Activated naive CD8-positive, alpha-beta T cell treated with anti-CD3 and anti-CD28 coated beads for 36 hours (primary cell): ENCODE measurements at regions not wholly inside any gene's neighbourhood (a gene's known extent, or its start where the extent isn't known, plus 50 kb on each side); places are given as distances from the start of the nearest gene placed in this dataset.
"Not testable (repeated sequence)": the region's sequence is repeated elsewhere in the genome, so short reads cannot be mapped to it uniquely, and the experiment has no call there.

Experiments used
- DNase-seq: peaks from one replicate; pipeline ENCODE4 v3.0.0; 2021
- H3K27ac Mint-ChIP-seq: one replicate; pipeline ENCODE4 v1.8.0; 2022; ENCODE audit warnings: mild to moderate bottlenecking, moderate library complexity, mixed read lengths
- H3K27me3 Mint-ChIP-seq: one replicate; pipeline ENCODE4 v1.8.0; 2022; ENCODE audit warnings: mild to moderate bottlenecking, mixed read lengths
- H3K36me3 Mint-ChIP-seq: one replicate; pipeline ENCODE4 v1.8.0; 2021; ENCODE audit warnings: mild to moderate bottlenecking, mixed read lengths
- H3K4me1 Mint-ChIP-seq: one replicate; pipeline ENCODE4 v1.8.0; 2021; ENCODE audit warnings: mixed read lengths
- H3K4me3 Mint-ChIP-seq: one replicate; pipeline ENCODE4 v1.8.0; 2022; ENCODE audit warnings: mild to moderate bottlenecking, moderate library complexity, mixed read lengths
- H3K9me3 Mint-ChIP-seq: one replicate; pipeline ENCODE4 v1.8.0; 2022; ENCODE audit warnings: mixed read lengths

DNA sequence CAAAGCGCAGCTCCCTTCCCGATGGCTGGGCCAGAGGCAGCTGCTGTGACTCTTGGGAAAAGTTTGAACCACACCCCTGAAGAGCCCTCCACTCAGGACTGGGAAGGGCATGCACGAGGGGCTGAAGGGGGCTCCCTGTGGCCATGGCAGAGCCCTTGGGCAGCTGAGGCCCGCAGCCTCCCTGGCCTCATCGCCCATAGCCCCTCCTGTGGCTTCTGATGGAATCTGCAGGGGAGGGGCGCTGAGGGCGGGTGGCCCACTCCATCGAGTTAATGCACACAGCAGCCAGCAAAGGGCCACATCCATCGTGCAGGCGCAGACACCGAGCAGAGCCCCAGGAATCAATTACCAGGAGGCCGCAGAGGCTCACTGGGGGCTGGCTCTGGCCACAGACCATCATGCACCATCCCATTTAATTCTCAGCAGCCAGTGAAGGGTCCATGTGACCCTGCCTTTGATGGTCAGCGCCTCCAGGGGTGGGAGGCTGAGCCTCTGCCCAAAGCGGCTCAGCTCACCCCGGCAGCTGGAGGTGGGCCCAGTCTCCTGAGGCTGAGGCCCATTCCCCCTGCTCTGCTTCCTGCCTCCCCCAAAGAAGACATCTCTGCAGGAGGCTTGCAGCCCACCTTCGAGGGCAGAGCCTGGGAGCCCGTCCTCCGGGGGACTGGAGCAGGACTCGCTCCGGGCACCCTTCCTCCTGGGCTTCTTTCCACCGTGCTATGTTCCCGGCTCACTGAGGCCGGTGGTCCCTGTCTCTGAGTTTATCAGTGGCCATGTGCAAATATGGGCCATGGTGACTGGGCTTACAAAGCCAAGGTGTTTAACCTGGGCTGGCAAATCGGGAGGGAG is 1410.2 kb downstream of the BRD1 start:
- H3K4me1 Mint-ChIP-seq: no peaks in the 10 kb centered on the region
- H3K27ac Mint-ChIP-seq: no peak overlapping the region
- H3K36me3 Mint-ChIP-seq: no peaks in the 10 kb centered on the region
- H3K27me3 Mint-ChIP-seq: peaks cover 10% of the 10 kb centered on the region
- DNase-seq: no peak
- H3K4me3 Mint-ChIP-seq: no peak overlapping the region
- H3K9me3 Mint-ChIP-seq: no peaks in the 10 kb centered on the region

DNA sequence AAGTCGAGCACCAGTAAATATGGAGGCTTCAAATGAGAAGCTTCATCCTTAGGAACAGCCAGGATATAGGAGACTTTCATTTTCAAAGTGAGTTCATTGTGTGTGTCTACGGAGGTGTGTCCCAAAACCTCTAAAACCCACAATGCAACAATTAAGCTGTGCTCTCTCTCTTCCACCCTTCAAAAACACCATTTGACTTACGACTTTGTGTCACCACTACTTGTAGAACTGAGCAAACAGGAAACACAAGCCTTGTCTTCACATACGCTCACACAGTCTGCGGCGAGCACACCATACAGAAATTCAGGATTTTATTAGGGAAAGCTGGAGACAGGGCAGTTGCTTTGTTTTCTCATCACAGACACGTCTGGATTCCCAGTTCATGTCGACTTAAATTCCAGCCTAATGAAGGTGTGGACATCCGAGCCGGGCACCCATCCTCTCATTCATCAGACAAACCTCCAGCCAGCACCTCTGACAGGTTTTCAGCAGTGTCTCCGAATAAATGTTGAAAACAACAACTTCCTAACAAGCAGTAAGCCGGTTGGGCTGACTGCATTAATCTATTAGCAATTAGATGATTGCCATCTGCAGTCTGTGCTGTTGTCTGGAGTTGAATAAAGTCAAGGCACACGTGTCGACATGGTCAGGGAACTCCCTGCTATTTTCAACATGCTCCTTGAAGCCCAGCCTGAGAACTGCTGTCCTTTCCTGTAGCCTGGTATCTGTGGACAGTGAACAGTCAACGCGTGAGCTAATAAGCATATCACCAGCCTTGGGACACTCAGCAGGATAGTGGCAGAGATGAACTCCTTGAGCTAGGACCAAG is 1411.1 kb downstream of the BRD1 start:
- no peaks in the 10 kb centered on the region for H3K9me3 Mint-ChIP-seq
- H3K36me3 Mint-ChIP-seq: no peaks in the 10 kb centered on the region
- no peak overlapping the region for H3K4me3 Mint-ChIP-seq
- H3K27me3 Mint-ChIP-seq: peaks cover 10% of the 10 kb centered on the region
- no peak for DNase-seq
- H3K27ac Mint-ChIP-seq: no peak overlapping the region
- no peaks in the 10 kb centered on the region for H3K4me1 Mint-ChIP-seq

DNA sequence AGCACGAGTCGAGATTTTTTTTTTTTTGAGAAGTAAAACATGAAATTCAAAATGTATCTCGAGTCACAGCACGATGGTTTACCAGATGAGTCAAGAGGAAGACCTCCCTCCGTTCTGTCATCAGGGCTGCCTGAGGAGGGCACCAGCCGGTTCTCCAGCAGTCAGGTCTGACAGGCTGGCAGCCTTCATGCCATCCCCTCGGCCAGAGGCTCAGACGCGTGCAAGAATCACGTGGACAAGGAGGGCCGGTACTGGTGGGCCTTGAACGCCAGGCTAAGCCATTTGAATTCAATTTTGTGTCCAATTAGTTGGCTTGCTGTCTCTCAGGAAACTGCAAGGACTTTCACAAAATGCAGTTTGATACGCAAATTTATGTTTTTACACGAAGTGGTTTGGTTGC is 1412.2 kb downstream of the BRD1 start:
- H3K36me3 Mint-ChIP-seq: no peaks in the 10 kb centered on the region
- no peaks in the 10 kb centered on the region for H3K9me3 Mint-ChIP-seq
- H3K4me1 Mint-ChIP-seq: no peaks in the 10 kb centered on the region
- no peak overlapping the region for H3K27ac Mint-ChIP-seq
- no peak for DNase-seq
- no peak overlapping the region for H3K4me3 Mint-ChIP-seq
- peaks cover 10% of the 10 kb centered on the region for H3K27me3 Mint-ChIP-seq

DNA sequence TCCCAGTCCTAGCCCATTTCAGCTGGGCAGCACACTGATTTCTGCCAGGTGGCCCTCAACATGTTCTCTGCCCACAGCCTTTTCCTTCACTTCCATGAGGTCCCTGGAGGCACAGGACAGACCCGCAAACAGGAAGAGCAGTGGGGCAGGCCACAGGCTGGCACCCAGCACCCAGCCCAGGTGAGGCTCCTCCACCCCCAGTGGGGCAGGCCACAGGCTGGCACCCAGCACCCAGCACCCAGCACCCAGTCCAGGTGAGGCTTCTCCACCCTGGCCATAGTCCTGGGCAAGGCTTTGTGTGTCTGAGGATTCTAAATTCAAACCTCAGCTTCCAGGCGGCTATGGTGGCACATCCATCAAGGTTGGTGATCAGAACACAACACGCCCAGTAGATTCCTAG is 1413.0 kb downstream of the BRD1 start:
- H3K36me3 Mint-ChIP-seq: no peaks in the 10 kb centered on the region
- H3K27me3 Mint-ChIP-seq: peaks cover 10% of the 10 kb centered on the region
- no peak for DNase-seq
- H3K4me1 Mint-ChIP-seq: no peaks in the 10 kb centered on the region
- H3K27ac Mint-ChIP-seq: no peak overlapping the region
- H3K9me3 Mint-ChIP-seq: no peaks in the 10 kb centered on the region
- H3K4me3 Mint-ChIP-seq: no peak overlapping the region

DNA sequence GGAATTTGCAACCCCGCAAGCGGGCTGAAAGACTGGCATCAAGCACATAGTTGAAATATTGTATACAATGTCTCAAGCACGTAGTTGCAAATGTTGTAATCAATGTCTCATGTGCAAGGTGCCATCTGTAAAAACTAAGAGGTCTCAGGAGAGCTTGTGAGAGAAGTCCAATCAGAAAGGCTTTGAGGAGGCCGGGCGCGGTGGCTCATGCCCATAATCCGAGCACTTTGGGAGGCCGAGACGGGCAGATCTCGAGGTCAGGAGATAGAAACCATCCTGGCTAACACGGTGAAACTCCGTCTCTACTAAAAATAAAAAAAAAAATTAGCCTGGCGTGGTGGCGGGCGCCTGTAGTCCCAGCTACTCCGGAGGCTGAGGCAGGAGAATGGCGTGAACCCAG is 1414.7 kb downstream of the BRD1 start:
- not testable (repeated sequence) for H3K4me3 Mint-ChIP-seq, H3K36me3 Mint-ChIP-seq, H3K27ac Mint-ChIP-seq, H3K27me3 Mint-ChIP-seq, DNase-seq, H3K4me1 Mint-ChIP-seq, H3K9me3 Mint-ChIP-seq

DNA sequence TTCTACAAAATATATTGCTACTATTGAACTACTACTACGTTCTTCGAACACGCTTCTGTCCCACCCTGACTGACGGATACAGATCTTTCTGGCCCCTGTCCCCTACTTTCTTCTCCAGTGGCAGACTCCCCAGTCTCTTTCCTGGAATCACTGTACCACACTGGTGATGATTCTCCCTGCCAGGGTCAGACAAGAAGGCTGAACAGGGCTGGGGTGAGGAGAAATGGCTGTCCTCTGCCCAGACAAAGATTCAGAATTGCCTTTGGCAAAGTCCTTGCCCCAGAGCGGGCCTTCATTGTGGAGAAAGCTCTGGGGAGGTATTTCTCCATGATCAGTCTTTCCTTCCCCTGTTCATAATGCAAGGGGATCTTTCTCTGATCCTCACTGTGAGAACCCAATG is 1417.1 kb downstream of the BRD1 start:
- H3K27me3 Mint-ChIP-seq: peaks cover 10% of the 10 kb centered on the region
- no peaks in the 10 kb centered on the region for H3K4me1 Mint-ChIP-seq
- H3K4me3 Mint-ChIP-seq: no peak overlapping the region
- H3K36me3 Mint-ChIP-seq: no peaks in the 10 kb centered on the region
- no peak for DNase-seq
- no peaks in the 10 kb centered on the region for H3K9me3 Mint-ChIP-seq
- no peak overlapping the region for H3K27ac Mint-ChIP-seq

DNA sequence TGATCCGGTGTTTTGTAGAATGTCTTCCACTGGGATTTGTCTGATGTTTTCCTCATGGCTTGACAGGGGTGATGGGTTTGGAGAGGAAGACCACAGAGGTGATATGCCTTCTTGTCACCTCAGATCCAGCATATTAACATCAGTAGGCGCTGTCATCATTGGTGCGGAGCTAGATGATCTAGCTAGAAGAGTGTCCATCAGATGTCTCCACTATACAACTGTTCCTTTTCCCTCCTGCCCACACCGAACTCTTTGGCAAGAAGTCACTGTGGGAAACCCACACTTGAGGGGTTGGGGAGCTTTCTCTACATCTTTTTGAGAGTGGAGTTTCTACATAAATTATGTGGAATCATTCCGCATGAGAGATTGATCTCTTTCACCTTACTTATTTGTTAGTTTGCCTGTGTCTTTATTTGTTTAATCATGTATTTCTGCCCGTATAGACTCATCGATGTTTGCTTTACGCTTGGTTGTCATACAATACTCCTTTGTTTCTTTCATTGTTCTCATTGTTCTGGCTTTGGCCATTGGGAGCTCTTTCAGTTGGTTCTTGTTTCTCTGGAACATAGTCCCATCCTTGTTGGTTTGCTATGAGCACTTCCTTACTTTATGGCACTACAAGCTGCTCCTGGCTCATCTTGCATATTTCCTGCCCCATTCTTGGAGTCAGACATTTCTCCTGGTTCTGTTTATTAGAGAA is 1420.3 kb downstream of the BRD1 start:
- no peak overlapping the region for H3K4me3 Mint-ChIP-seq
- H3K27me3 Mint-ChIP-seq: no peaks in the 10 kb centered on the region
- no peaks in the 10 kb centered on the region for H3K9me3 Mint-ChIP-seq
- H3K4me1 Mint-ChIP-seq: no peaks in the 10 kb centered on the region
- DNase-seq: no peak
- H3K36me3 Mint-ChIP-seq: no peaks in the 10 kb centered on the region
- H3K27ac Mint-ChIP-seq: no peak overlapping the region

DNA sequence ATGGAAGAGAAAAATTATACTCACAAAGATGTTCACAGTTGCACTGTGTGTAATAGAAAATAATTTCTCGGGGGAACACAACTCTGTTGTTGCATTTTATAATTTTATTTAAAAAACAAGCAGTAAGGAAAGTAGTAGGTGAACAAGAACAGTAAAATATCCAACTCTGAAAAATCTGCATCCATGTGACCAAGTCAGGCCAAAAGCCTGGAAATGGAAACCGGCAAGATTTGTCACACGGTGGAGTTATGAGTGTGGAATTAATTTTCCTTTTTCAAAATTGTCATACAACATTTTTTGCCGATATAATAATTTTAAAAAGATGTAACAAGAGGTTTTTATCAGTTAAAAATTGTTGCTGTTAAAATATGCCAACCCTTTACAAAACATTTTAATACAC is 1421.5 kb downstream of the BRD1 start:
- no peak for DNase-seq
- H3K4me3 Mint-ChIP-seq: no peak overlapping the region
- no peaks in the 10 kb centered on the region for H3K4me1 Mint-ChIP-seq
- H3K36me3 Mint-ChIP-seq: no peaks in the 10 kb centered on the region
- no peaks in the 10 kb centered on the region for H3K9me3 Mint-ChIP-seq
- no peaks in the 10 kb centered on the region for H3K27me3 Mint-ChIP-seq
- H3K27ac Mint-ChIP-seq: no peak overlapping the region

DNA sequence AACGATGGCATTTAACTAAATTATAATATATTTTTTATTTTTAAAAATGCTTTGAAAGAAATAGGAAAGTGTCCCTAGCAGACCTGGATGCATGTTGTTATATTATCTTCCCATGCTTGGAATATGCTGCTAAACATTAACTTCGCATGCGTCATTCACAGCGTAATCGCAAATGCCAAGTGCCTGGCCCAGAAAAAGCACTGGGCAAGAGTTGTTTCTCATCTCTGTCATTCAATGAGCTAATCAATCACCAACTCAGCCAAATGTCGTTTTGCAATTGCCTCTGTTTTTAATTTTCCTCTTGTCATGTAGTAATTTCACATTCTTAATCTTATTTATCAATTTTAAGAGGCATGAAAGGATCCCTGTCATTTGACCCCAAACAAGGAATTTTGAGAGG is 1421.9 kb downstream of the BRD1 start:
- no peaks in the 10 kb centered on the region for H3K4me1 Mint-ChIP-seq
- H3K36me3 Mint-ChIP-seq: no peaks in the 10 kb centered on the region
- no peak overlapping the region for H3K27ac Mint-ChIP-seq
- no peak overlapping the region for H3K4me3 Mint-ChIP-seq
- no peak for DNase-seq
- H3K27me3 Mint-ChIP-seq: no peaks in the 10 kb centered on the region
- H3K9me3 Mint-ChIP-seq: no peaks in the 10 kb centered on the region

DNA sequence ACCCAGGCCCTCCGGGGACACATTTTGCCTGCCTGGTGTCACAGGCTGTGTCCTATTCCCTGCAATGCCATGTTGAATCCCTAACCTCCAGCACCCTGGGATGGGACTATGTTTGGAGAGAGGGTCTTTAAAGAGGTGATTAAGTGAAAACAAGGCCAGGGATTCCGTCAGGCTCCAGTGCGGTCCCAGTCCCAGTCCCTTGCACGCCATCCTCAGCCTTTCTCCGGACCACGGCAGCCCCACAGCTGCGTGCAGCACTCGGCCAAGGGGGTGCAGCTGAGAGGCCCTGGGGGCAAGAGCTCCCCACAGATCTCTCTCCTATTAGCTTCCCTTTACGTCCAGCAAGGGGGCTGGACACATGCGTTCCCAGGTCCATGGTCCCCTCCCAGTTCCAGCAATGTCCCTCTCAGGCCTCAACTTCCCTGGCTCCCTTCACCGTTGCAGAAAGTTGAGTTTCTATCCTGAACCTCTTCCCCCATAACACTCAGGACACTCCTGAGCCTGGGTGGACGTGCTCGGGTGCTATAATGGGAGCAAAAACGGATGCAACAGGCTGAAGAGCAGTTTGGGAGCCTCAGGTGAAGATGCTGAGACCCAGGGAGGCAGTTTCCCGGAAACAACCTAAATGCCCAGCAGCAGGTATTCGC is 1422.7 kb downstream of the BRD1 start:
- Mint-ChIP-seq H3K4me1 (no peaks in the 10 kb centered on the region), H3K27me3 (no peaks in the 10 kb centered on the region), H3K27ac (no peak overlapping the region), H3K4me3 (no peak overlapping the region), H3K36me3 (no peaks in the 10 kb centered on the region), H3K9me3 (no peaks in the 10 kb centered on the region)
- DNase-seq: no peak

DNA sequence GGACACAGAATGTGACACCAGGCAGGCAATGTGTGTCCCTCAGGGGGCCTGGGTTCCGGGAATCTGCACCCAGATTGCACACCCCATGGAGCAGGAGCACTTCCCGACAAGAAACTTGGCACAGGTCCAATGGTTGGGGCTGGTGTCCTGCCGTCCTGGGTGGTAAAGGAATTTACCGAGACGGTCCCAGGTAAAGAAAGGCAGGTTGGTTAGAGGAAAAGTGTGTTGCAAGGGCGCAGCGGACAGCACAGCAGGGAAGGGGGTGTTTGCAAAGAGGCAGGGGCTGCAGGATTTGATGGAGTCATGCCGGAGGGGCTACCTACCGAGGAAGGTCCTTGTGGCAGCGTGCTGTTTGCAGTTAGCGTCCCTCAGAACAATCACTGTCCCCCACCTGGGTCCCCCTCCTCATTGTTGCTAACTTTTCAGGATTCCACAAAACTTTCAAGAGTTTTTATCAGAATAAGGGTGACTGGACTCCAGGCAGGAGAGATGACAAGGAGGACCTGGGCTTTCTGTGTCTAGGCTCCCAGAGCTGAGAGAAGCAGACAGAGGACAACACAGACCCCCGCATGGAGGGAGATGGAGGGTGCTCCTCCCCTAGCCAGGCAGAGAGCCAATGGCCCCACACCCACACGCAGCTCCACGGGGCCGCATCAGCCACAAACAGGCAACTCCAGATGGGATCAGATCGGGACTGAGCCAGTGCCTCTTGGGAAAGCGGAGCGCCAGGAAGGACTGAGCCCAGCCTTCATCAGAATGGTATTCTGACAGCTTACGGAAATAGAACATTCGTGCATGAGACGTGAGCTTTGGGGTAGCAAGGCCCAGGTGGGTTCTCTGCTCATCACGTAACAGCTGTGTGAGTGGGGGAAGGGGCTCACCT is 1423.9 kb downstream of the BRD1 start:
- no peaks in the 10 kb centered on the region for H3K36me3 Mint-ChIP-seq
- H3K9me3 Mint-ChIP-seq: no peaks in the 10 kb centered on the region
- no peak overlapping the region for H3K27ac Mint-ChIP-seq
- no peak overlapping the region for H3K4me3 Mint-ChIP-seq
- H3K4me1 Mint-ChIP-seq: no peaks in the 10 kb centered on the region
- DNase-seq: no peak
- peaks cover 5% of the 10 kb centered on the region for H3K27me3 Mint-ChIP-seq

DNA sequence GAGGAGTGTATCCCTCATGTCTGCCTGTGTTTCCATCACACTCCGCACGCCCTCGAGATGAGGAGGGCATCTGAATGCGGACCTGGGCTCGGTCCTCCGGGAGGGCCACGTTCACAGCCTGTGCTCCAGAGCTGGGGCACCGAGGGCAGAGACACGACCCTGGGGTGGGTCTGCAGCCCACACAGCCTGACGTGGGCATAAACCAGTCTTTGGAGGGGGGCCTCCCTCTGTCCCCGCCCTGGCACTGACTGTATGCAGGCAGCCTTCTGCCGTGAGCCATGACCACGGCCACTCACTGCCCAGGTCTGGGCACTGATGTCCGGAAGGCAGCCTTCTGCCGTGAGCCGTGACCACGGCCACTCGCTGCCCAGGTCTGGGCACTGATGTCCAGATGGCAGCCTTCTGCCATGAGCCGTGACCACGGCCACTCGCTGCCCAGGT is 1425.1 kb downstream of the BRD1 start:
- H3K27me3 Mint-ChIP-seq: peaks cover 5% of the 10 kb centered on the region
- H3K36me3 Mint-ChIP-seq: no peaks in the 10 kb centered on the region

DNA sequence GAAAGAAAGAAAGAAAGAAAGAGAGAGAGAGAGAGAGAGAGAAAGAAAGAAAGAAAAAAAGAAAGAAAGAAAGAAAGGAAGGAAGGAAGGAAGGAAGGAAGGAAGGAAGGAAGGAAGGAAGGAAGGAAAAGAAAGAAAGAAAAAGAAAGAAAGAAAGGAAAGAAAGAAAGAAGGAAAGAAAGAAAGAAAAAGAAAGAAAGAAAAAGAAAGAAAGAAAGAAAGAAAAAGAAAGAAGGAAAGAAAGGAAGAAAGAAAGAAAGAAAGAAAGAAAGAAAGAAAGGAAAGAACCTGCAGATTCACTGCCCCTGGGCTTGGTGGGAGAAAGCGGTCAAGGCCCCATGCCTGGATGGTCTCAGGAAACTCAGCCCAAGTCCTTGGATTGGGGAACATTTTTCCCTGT is 1426.2 kb downstream of the BRD1 start:
- H3K27me3 Mint-ChIP-seq, H3K27ac Mint-ChIP-seq, H3K36me3 Mint-ChIP-seq, H3K4me3 Mint-ChIP-seq, H3K4me1 Mint-ChIP-seq, H3K9me3 Mint-ChIP-seq, DNase-seq: not testable (repeated sequence)

More for the DNA sequence above, 1425.1 kb downstream of the BRD1 start:
- no peak for DNase-seq
- Mint-ChIP-seq H3K9me3 (no peaks in the 10 kb centered on the region), H3K4me1 (no peaks in the 10 kb centered on the region), H3K27ac (no peak overlapping the region), H3K4me3 (no peak overlapping the region)

DNA sequence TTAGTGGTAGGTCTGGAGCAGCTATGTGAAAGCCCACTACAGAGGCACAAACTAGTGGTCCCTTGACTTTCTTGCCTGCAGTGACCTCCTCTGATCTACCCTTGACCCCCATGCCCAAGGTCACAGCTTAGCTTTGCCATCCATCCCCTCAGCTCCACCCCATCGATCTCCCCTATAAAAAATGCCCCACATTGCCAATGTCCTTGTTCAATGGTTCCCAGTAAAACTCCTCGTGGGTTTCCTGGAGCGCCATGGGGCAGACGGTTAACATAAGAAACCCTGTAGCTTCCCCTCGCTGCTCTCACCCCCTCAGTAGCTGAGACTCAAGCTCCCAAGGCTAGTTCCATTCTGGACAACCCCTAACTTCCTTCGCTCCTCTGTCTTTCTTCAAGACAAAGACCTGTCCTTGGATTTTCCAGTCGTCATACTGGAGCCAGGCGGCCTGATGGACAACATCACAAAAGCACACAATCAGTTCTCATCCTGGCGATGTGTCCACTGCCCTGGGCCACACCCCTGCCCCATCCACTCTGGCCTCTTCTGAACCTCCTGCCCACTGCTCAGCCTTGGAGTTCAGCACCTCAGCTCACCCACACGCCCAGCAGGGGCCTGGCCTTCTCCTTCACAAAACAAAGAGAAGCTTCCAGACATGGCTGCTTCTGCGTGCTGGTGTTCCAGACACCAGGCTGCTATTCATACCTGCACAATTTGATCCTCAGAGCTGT is 1429.3 kb downstream of the BRD1 start:
- Mint-ChIP-seq H3K9me3 (no peaks in the 10 kb centered on the region), H3K36me3 (no peaks in the 10 kb centered on the region), H3K27ac (no peak overlapping the region), H3K27me3 (peaks cover 5% of the 10 kb centered on the region), H3K4me1 (no peaks in the 10 kb centered on the region), H3K4me3 (no peak overlapping the region)
- no peak for DNase-seq
